ENCODE measurements at regions not wholly inside any gene's neighbourhood (a gene's known extent, or its start where the extent isn't known, plus 50 kb on each side); places are given as distances from the start of the nearest gene placed in this dataset.

- Histone ChIP-seq H3K36me3 (no peaks in the 10 kb centered on the region), H3K27ac (no peak overlapping the region), H3K27me3 (no peaks in the 10 kb centered on the region), H3K4me1 (no peaks in the 10 kb centered on the region), H3K9me3 (no peaks in the 10 kb centered on the region), H3K4me3 (no peak overlapping the region)
- DNase-seq (no peak), ATAC-seq (no peak)
- TF ChIP-seq CTCF (IDR thresholded peaks at IDR 0.05), result no peak
- TF ChIP-seq POLR2A (IDR thresholded peaks at IDR 0.05), result no peak
- intact Hi-C loops (cut with DNase I), result no loop called here
- WGBS, 4 donors, result 76 to 84% (median 83%) methylated on average over 3 of the region's 3 CpGs
These were observed 177.1 kb upstream of the MAP3K7 start for GRCh38 chr6:90764001-90764400.

- DNase-seq (no peak), ATAC-seq (no peak)
- intact Hi-C loops (cut with DNase I), result no loop called here
- TF ChIP-seq POLR2A (IDR thresholded peaks at IDR 0.05) (no peak), CTCF (IDR thresholded peaks at IDR 0.05) (no peak)
- Histone ChIP-seq H3K9me3 (no peaks in the 10 kb centered on the region), H3K27ac (no peak overlapping the region), H3K4me1 (no peaks in the 10 kb centered on the region), H3K4me3 (no peak overlapping the region), H3K36me3 (no peaks in the 10 kb centered on the region), H3K27me3 (no peaks in the 10 kb centered on the region)
- WGBS, 4 donors, result 74 to 80% (median 79%) methylated on average over 3 of the region's 3 CpGs
These were observed 172.8 kb upstream of the MAP3K7 start for GRCh38 chr6:90759664-90760063.

GRCh38 chr6:90758741-90759140 is 171.9 kb upstream of the MAP3K7 start:
- H3K4me3 ChIP-seq, result no peak overlapping the region
- no peaks in the 10 kb centered on the region for H3K4me1 ChIP-seq
- ATAC-seq, result no peak
- intact Hi-C loops (cut with DNase I), result no loop called here
- no peaks in the 10 kb centered on the region for H3K36me3 ChIP-seq
- TF ChIP-seq CTCF (IDR thresholded peaks at IDR 0.05), result no peak
- DNase-seq, result no peak
- H3K9me3 ChIP-seq, result no peaks in the 10 kb centered on the region
- 56 to 74% (median 71%) methylated on average over 3 of the region's 3 CpGs for WGBS, 4 donors
- no peak overlapping the region for H3K27ac ChIP-seq
- no peaks in the 10 kb centered on the region for H3K27me3 ChIP-seq

DNA sequence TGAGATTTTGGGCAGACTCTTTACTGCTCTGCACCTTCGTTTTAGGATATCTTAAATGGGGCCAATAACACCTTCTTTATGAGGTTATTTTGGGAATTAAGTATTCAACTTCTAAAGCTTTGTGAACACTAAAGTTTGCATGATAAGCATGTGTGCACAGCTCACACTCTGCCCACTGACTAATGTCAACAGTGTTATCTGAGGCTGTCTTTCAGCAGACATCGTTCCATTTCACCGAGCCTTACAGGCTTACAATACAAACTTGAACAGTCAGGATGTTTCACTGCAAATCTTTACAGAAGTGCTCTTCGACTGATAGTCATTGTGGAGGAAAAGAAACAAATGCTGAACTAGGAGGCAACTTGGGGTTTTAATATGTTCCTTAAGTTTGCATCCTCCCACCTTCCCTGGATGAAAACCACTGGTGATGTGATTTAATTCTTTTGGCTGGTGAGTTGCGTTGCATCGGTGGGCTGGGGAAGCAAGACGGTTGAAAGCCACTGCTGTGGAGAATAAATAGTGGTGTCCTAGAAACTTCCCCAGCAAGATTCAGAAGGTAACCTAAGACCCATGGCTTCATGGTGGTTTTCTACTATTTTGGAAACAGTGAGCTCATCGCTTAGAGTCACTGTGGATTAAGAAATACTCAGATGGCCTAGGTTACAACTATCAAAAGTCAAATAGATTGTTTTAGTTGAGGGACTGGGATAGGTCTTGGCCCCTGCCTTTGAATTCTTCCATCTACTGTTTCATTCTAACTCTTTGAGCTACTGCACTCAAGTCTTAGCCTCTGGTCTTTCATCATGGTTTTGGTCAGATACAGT is 167.2 kb upstream of the MAP3K7 start:
- DNase-seq (no peak), ATAC-seq (no peak)
- no peaks in the 10 kb centered on the region for H3K36me3 ChIP-seq
- no peaks in the 10 kb centered on the region for H3K27me3 ChIP-seq
- intact Hi-C loops (cut with DNase I), result no loop called here
- no peaks in the 10 kb centered on the region for H3K9me3 ChIP-seq
- no peak overlapping the region for H3K4me3 ChIP-seq
- no peak overlapping the region for H3K27ac ChIP-seq
- WGBS, 4 donors, result 37 to 41% (median 39%) methylated on average over 8 of the region's 8 CpGs
- TF ChIP-seq CTCF (IDR thresholded peaks at IDR 0.05) (no peak), POLR2A (IDR thresholded peaks at IDR 0.05) (no peak)
- H3K4me1 ChIP-seq, result no peaks in the 10 kb centered on the region
